NCI-H1694 treated with DMSO at 0.1 percent for 48 hours (cell line): ENCODE measurements at regions not wholly inside any gene's neighbourhood (a gene's known extent, or its start where the extent isn't known, plus 50 kb on each side); places are given as distances from the start of the nearest gene placed in this dataset.
A peak's percentile ranks its signal among the peaks of the same experiment; 100 is the strongest.
"Not testable (repeated sequence)": the region's sequence is repeated elsewhere in the genome, so short reads cannot be mapped to it uniquely, and the experiment has no call there.

Experiments used
- DNase-seq: peaks from one replicate; lab custom pipeline; 2025; lab: John Stamatoyannopoulos, UW

- not testable (repeated sequence) for DNase-seq
Observed at GRCh38 chrX:92081250-92081649, 302.1 kb downstream of the PCDH11X start.

DNA sequence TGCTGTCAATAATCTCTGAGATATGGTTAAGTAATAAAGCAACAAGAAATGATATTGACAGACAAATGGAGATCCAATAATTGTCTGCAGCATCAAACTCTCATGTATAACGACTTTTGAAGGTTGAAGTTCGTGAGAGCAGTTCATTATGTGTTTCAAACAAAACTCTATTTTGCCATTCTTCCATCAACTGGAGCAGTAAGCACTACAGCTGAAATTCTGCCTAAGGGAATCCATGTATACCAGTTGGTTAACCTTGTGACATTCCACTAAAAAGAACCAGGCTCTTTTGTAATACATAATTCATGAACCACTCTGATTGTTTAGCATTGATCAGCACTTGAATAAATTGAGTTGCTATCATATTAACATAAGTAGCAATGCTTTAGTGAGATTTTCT, 311.6 kb downstream of the PCDH11X start:
- not testable (repeated sequence) for DNase-seq

- not testable (repeated sequence) for DNase-seq
Observed at GRCh38 chrX:92098136-92098535, 319.0 kb downstream of the PCDH11X start.

DNA sequence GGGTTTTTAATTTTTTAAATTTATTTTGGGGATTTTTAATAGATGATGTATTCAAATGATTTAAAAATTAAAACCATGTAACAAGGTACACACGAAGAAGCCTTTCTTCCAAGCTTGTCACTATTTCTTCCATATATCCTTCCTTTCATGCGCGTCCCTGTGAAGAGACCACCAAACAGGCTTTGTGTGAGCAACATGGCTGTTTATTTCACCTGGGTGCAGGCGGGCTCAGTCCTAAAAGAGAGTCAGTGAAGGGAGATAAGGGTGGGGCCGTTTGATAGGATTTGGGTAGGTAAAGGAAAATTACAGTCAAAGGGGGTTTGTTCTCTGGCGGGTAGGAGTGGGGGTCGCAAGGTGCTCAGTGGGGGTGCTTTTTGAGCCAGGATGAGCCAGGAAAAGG, 320.9 kb downstream of the PCDH11X start:
- not testable (repeated sequence) for DNase-seq

DNA sequence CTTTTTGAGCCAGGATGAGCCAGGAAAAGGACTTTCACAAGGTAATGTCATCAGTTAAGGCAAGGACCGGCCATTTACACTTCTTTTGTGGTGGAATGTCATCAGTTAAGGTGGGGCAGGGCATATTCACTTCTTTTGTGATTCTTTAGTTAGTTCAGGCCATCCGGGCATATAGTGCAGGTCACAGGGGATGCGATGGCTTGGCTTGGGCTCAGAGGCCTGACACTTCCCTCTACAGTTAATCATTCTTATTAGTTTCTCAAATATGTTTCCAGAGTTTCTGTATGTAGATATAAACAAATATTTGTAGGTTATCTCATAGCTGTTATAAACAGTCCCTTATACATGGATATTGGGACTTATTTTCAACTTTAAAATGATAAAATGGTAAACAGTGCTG, 326.5 kb downstream of the PCDH11X start:
- not testable (repeated sequence) for DNase-seq

- DNase-seq, result not testable (repeated sequence)
Observed at GRCh38 chrX:92106671-92107070, 327.5 kb downstream of the PCDH11X start.

GRCh38 chrX:92110410-92110911, 331.3 kb downstream of the PCDH11X start:
- not testable (repeated sequence) for DNase-seq

DNA sequence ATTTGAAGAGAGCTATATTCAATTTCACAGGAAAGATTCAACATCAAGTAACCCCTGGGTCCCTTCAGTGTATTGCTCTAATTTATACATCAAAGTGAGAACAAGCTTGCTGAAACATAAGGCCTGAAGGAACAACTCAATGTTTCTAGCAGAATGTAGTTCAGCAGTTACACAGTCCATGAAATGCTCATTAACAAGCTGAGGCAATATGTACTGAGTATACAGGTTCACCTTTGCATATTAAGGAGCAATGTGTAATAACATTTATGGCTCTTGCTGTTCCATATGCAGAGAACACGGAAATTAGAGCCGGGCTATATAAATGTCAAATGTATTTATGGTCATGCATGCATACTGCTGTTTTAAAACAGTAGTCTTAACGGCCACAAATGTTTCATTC, 338.5 kb downstream of the PCDH11X start:
- not testable (repeated sequence) for DNase-seq

DNA sequence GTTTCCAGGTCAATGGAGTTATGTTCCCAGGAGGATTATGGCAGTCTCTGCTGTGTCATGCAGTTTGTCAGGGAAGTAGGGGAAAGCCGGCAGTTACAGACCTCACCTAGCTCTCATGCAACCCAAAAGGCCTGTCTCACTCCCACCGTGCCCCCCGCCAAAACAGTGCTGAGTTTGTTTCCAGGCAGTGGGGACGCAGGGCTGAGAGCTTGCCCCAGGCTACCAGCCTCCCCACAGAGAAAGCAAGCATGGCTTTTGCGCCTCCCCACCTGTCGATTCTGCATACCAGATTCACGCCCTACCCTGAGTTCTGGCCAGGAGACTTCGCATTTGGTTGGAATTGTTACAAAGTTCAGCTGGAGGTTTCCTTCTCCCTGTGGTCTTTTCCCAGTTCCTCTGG, 383.9 kb downstream of the PCDH11X start:
- DNase-seq, result not testable (repeated sequence)

DNA sequence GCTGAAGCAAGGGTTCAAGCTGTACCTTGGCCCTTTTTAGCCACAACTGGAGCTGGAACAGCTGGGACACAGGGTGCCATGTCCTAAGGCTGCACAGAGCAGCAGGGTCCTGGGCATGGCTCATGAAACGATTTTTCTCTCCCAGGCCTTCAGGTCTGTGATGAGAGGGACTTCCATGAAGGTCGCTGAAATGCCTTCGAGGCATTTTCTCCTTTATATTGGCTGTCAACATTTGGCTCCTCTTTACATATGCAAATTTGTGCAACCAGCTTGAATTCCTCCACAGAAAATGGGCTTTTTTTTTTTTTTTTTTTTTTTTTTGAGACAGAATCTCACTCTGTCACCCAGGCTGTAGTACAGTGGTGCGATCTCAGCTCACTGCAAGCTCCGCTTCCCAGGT, 430.8 kb downstream of the PCDH11X start:
- no peak for DNase-seq

DNA sequence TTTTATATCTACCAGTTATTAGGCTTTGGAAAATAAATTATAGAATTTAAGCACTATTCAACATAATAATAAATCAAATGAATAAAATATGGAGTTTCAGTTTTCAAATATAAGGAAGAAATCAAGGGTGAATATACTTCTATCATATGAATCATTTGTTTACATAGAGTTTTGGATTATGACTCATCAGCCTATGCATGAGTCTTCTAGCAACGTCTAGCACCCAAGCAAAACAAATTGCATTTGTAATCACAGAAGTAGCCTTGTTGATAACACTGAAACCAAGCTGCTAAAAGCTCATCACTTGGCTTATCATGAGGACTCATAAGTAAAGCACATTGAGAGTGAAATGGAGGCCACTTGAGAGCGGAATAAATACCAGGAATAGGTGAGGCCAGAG, 434.6 kb downstream of the PCDH11X start:
- no peak for DNase-seq

DNA sequence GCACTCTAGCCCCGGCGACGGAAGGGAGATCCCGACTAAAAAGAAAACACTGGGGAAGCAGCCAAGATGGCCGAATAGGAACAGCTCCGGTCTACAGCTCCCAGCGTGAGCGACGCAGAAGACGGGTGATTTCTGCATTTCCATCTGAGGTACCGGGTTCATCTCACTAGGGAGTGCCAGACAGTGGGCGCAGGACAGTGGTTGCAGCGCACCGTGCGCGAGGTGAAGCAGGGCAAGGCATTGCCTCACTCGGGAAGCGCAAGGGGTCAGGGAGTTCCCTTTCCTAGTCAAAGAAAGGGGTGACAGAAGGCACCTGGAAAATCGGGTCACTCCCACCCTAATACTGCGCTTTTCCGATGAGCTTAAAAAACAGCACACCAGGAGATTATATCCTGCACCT, 435.8 kb downstream of the PCDH11X start:
- not testable (repeated sequence) for DNase-seq

DNA sequence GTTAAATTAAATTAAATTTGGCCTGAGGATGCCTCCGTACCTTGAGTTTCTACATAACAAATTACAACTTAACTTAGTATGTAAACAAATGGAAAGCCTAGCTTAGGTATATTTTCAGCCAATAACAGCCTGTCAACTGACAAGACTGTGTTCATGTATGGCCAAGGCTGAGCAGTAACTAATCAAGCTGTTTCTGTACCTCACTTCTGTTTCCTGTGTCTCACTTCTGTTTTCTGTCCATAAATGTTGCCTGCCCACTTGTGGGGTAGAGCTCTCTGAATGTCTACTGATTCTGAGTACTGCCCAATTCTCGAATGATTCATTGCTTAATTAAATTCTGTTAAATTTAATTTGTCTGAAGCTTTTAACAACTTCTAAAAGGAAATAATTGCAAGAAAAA, 445.2 kb downstream of the PCDH11X start:
- no peak for DNase-seq

DNA sequence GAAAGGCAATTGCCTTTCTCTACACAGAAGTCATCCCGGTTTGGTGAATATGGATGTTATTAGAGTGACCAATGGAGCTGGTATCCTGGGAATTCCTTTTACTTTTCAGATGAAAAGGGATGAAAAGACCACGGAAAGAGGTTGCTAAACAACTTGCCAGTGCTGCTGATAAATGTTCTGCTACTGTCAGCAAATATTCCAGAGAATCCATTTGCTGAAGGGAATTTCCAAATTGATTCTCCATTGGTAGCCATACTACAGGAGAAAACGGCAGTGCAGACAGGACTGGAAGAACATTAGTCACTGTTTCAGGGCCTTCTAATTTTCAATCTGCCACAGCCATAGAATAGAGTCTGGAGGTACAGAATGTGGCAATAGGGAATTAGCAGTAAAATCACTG, 451.5 kb downstream of the PCDH11X start:
- no peak for DNase-seq

GRCh38 chrX:92231391-92231790, 452.2 kb downstream of the PCDH11X start:
- DNase-seq, result no peak

DNA sequence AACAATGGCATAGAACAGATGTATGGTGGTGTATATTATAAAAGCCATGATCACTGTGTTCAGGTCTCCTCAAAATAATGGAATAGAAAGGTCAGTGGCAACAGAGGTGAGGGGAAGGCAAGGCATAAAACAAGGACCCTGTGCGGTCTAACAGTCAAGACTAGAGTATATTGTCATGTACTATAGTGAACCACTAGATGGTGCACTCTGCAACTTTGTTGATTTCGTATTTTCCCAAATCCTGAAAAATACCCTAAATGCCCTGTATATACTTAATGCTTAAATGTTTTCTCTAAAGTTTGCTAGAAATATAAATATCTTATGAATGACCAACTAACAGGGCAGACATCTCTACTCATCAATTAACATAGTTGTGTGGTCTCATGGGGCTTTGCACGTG, 453.0 kb downstream of the PCDH11X start:
- DNase-seq, result peak; percentile 3

DNA sequence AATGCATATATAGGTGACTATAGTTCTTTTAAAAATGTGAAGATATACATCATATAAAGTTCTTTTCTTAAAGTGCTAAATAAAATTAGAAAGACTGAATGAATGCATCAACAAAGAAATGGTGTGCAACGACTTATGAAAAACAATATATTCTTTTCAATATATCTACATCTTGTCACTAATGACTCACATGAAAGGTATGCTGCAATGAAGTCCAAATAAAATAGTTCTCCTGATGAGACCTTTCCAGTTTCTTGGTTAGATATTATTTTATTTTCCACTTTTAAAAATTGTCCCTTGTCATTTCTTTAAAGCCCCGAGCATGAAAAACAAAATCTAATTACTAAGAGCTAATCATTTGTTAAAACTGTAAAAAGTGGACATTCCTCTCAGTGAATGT, 462.1 kb downstream of the PCDH11X start:
- no peak for DNase-seq

DNA sequence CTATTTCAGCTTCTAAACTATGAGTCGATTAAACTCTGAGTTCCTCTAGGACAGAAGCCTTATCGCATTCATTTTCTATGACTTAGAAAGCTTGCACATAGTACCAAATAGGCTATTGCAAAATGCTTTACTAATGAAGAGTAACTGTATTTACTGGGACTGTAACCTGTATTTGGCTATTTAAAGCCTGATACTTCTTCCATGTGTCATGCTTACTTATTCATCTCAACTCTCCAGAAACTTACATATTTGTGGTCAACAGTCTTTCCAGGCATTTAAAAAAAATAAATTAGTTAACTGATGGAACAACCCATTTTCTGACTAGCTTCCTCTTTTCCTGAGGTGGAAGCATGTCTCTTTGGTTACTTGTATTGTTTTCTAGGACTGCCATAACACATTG, 467.9 kb downstream of the PCDH11X start:
- DNase-seq, result no peak

DNA sequence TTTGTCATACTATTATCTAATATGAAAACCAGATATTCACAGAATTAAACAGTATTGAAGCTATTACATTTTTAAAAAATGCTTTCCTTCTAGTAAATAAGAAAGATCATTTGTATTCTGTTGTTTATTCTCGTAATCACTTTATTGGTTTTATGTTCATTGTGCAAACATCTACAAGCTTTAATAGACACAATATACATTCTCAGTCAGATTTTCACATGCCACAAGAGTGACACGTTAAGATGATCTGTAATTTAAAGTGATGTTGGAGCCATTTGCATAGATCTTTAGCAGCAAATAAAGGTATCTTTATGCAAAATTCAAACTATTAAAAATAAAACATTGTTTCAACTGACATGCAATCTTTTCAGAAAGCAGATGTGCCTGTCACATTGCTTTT, 469.9 kb downstream of the PCDH11X start:
- DNase-seq, result no peak

DNA sequence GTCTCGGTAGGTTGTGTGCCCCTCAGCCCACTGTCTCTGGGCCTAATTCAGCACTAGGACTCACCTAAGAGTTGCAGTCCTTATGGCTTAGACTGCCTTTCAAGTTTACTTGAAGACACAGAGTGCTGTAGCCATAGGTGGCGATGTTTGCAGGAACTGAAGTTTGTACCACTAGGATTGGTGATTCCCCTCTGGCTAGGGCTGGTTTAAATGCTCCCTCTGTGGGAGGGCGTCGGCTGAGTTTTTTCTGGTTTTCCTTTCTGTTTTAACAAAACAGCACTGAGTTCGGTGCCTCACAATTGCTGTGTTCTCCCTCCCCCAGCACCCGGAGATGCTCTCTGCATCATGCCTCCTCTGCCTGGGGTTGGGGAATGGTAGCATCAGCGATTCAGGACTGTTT, 480.9 kb downstream of the PCDH11X start:
- DNase-seq, result no peak

DNA sequence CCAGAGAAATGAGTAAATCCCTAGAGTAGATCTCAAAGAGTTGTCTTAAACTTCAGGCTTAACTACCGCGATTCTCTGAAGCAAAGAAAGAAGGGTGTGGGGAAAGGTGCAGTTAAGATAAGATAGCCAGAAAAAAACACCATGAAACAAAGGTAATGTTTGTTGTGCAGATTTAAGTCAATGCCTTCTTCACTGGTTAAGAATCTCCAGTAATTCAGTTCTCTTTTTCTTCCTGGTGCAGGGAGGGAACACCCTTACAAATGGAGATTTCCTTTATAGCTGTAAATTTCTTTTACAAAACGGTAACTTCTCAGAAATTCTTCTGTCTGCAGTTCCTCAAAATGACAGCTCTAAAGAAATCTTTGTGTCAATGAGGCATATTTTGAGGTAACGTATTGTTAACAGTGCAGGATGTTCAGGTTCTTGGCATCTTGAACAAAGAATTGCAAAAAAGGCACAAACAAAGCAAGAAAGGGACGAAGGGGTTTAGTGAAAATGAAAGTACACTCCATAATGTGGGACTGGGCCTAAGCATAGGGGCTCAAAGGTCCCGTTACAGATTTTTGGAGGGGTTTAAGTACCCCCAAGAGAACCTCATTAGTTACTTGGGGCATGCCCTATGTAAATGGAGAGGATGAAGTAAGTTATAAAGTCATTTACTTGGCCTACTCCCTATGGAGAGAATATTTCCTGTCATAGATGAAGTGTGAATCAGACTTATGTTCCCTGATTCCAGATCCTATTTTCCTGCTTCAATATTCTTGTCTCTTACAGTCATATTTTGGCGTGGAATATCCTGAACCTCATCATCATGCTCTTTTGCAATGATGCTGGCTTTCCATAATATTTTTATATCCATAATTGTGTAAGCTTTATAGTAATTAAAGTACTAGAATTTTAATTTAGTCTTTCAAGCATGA, 492.0 kb downstream of the PCDH11X start:
- DNase-seq, result no peak

- not testable (repeated sequence) for DNase-seq
Observed at GRCh38 chrX:92278556-92278955, 499.4 kb downstream of the PCDH11X start.

GRCh38 chrX:92280347-92280746, 501.2 kb downstream of the PCDH11X start:
- DNase-seq, result not testable (repeated sequence)

DNA sequence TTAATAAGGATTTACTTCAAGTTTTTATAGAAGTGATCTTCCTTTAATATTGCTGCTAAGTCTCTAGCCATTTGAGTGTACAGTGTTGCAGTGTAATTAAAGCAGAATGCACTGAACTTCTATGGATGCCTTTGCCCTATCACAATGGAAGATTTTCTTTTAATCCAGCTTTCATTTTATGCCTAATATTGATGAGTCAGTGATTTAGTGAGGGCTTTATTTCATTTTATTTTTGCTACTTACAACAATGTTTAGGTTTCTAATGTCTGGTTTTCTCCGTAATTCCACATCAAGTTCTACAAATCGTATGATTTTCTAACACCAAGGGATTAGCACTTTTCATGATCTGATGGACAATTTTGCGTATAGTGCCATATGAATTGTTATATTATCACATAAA, 504.1 kb downstream of the PCDH11X start:
- DNase-seq, result no peak
